ENCODE measurements at regions not wholly inside any gene's neighbourhood (a gene's known extent, or its start where the extent isn't known, plus 50 kb on each side); places are given as distances from the start of the nearest gene placed in this dataset.
A peak's percentile ranks its signal among the peaks of the same experiment; 100 is the strongest.
"Not testable (repeated sequence)": the region's sequence is repeated elsewhere in the genome, so short reads cannot be mapped to it uniquely, and the experiment has no call there.

GRCh38 chr20:53872081-53872541 lies 198.3 kb downstream of the BCAS1 start:
- DNase-seq, result no peak

DNA sequence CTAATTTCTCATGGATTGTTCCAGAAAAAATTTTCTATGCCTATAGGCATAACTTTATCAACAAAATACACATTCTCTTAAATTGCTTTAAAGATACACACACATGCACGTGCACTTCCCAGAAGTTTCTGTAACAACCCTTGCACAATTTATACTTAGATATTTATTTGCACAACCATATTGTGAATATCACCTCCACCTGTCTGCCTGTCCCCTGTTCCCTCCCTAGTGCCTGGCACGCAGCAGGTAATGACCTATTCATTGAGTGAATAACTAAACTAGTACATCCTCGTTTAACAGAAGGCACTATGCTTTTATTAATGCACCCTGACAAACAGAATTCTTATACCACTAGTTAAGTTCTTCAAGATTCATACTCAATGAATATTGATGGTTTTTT lies 198.9 kb downstream of the BCAS1 start:
- DNase-seq, result no peak

- DNase-seq, result no peak
Measured at GRCh38 chr20:53870426-53871315, 199.7 kb downstream of the BCAS1 start.

GRCh38 chr20:53869466-53870258 lies 200.7 kb downstream of the BCAS1 start:
- DNase-seq, result peak; percentile 81

DNA sequence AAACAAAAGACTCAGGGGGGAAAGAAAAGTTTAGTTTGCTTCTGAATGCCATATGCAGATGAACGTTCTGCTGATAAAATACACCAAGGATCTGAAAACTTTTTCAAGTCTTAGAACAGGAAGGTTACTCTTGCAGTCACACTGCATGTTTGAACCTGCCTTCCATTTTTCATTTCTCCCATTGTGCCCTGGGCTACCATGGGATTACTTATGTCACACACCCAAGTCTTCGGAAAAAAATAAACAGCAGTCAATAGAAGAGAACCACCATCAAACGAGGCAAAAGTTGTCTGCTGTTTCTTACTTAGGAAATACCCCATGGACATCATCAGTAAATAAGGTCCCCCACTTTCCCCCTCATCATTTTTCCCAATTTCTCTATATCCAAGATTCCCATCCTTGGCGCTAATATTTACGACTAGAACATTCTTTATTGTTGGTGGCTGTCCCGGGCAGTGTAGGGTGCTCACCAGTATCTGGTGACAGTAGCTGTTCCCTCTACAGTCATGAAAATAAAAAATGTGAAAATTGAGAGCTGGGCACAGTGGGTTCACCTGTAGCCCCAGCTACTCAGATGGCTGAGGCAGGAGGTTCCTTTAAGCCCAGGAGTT lies 202.5 kb downstream of the BCAS1 start:
- DNase-seq, result no peak

GRCh38 chr20:53866794-53867740 lies 203.3 kb downstream of the BCAS1 start:
- DNase-seq, result no peak

- no peak for DNase-seq
Measured at GRCh38 chr20:53865901-53866793, 204.2 kb downstream of the BCAS1 start.

GRCh38 chr20:53864765-53865683 lies 205.4 kb downstream of the BCAS1 start:
- DNase-seq, result not testable (repeated sequence)

DNA sequence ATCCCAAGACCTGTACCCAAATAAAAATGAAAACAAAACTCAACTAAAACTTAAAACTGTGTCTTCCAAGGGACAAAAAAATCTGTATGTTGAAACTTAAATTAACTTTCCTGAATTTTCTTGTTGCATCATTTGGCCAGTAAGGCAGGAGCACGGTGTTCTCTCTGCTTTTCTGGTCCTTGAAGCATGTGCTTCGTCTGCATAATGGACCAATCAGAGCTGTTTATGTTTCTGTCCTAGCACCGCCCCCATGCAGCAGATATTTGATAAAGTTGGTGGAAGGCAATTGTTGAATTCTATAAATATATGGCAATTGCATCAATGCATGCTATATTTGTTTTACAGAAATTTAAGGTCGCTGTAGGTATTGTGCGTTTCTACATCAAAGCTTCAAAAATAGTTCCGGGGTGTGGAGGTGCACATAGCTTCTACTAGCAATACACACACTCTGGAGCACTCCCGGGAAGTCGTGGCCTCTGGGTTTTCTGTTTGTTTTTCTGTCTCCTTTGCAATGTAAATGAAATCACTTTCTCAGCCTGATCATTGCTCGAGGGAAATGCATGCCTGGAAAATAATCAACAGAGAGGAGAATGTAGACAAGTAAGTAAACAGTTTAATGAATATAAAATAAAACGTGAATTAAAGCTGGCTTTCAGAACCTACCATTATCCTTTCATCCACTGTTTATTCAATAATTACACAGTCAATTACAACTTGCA lies 206.3 kb downstream of the BCAS1 start:
- DNase-seq, result not testable (repeated sequence)

- DNase-seq, result not testable (repeated sequence)
Measured at GRCh38 chr20:53863535-53863922, 206.9 kb downstream of the BCAS1 start.

GRCh38 chr20:53863039-53863438 lies 207.4 kb downstream of the BCAS1 start:
- DNase-seq, result not testable (repeated sequence)

- not testable (repeated sequence) for DNase-seq
Measured at GRCh38 chr20:53862490-53862889, 207.9 kb downstream of the BCAS1 start.

DNA sequence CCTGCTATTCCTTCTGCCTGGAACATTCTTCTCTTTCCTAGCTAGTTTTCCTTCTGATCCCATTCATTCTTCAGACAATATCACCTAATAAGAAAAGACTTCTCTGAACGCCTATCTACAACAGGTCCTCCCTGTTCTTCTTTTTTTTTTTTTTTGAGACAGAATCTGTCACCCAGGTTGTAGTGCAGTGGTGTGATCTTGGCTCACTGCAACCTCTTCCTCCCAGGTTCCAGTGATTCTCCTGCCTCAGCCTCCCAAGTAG lies 208.3 kb downstream of the BCAS1 start:
- not testable (repeated sequence) for DNase-seq

GRCh38 chr20:53859684-53860083 lies 210.7 kb downstream of the BCAS1 start:
- DNase-seq, result no peak

- DNase-seq, result not testable (repeated sequence)
Measured at GRCh38 chr20:53859009-53859408, 211.4 kb downstream of the BCAS1 start.

- not testable (repeated sequence) for DNase-seq
Measured at GRCh38 chr20:53858516-53858915, 211.9 kb downstream of the BCAS1 start.

DNA sequence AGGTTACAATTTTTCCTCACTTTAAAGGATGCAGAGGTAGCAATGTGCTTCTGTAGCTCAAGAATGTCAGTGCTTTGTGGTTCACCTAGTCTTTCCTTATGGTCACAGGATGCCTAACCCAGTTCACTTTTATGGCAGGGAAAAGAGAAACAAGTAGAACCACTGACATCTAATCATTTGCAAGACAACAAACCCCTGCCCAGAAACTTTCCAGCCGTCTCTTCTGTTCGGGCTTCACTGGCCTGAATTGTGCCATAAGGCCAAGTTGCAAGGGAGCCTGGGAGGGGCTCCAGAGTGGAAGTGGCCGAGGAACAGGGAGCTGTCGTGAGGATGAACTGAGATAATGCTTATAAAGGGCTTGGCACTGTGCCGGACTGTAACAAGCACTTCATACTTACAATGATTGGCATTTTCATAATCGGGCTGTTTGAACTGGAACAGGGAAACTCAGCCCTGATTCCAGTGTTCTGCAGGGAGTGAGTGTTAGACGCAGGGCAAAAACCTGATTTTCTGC lies 212.6 kb downstream of the BCAS1 start:
- no peak for DNase-seq

DNA sequence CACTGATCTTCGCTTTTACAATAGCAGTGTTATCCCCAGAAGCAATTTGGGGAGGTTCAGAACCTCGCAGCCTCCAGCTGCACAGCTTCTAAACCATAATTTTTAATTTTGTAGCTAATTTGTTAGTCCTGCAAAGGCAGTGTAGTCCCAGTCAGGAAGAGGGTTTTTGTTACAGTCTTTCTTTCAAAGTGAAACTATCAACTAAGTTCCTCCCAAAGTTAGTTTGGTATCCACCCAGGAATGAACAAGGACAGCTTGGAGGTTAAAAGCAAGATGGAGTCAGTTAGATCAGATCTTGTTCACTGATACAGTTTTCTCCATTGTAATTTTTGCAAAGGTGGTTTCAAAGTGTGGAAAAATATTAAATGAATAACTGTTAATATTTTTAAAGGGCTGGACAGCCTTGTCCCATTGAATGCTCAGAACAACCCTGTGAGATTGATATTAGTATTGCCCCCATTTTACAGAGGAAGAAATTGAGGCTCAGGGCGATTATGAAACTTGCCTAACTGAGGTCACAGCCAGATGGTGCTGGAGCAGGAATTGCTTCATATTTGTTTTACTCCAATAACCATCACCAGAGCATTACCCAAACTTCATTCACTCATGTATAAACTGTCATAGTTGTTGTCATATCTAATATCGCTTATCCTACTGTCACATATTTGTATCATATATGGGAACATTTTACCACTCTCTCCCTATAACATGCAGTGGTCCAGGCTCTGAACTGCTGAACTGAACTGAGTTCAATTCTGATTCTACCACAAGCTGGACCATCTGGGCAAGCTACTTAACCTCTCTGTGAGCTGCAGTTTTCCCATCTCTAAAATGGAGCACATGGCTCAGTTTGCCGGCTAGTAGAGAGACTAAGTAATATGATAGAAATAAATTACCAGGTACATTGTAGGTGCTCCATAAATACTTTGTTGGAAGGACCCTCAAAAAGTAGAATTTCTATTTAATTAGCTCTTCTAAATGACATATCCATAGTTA lies 213.8 kb downstream of the BCAS1 start:
- DNase-seq, result no peak

Data from activated CD8-positive, alpha-beta memory T cell treated with anti-CD3 and anti-CD28 coated beads for 24 hours (primary cell).